ENCODE measurements at regions not wholly inside any gene's neighbourhood (a gene's known extent, or its start where the extent isn't known, plus 50 kb on each side); places are given as distances from the start of the nearest gene placed in this dataset.
"Not testable (repeated sequence)": the region's sequence is repeated elsewhere in the genome, so short reads cannot be mapped to it uniquely, and the experiment has no call there.

DNA sequence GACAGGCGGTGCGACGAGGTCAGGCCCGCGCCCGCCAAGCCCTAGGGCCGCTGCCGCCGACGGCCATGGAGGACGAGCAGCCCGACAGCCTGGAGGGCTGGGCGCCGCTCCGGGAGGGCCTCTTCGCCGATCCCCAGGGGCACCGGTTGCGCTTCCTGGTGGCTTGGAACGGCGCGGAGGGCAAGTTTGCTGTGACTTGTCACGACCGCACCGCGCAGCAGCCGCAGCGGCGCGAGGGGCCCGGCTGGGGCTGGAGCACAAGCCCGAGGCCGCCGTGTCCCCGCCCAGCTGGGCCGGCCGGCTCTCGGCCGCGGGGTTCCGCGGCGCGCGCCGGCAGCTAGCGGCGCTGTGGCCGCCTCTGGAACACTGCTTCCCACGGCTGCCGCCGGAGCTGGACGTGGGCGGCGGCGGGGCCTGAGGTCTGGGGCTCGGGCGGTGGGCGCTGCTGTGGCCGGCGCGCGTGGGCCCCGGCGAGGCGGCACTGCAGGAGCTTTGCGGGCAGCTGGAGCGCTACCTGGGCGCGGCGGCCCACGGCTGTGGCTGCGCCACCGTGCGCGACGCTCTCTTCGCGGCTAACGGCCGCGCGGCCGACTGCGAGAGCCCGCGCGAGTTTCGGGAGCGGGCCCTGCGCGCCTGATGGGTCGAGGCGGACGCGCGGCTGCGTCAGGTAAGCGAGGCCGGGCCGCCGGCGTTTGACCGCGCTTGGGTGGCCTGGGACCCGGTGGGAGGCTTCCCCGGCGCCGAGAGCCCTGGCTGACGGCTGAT, 122.0 kb upstream of the NIPA1 start:
- H4K20me1 ChIP-seq (ENCODE audit: low read length); POLR2A ChIA-PET (ENCODE audit: unreplicated experiment); H3K9me3 ChIP-seq (ENCODE audit: low read length); H3K27me3 ChIP-seq (ENCODE audit: low read length); BruUV-seq (replicated peaks); H3K4me1 ChIP-seq (ENCODE audit: insufficient read depth, low read length); CTCF ChIA-PET; intact Hi-C loops (cut with micrococcal nuclease); H3K79me2 ChIP-seq (ENCODE audit: low read length); H3K36me3 ChIP-seq (ENCODE audit: low read depth, low read length); H3K9me2 ChIP-seq (replicated peaks; ENCODE audit: low read length); H3F3A ChIP-seq (ENCODE audit: low read length, unreplicated experiment): not testable (repeated sequence)
- DNase-seq (peak; percentile 53), ATAC-seq (peak; percentile 87)
- Histone ChIP-seq H2AFZ (ENCODE audit: low read length) (peak overlapping the region; percentile 81), H3K9ac (ENCODE audit: low read length) (peak overlapping the region; percentile 69), H3K4me3 (ENCODE audit: low read length) (peak overlapping the region; percentile 69), H3K27ac (ENCODE audit: low read length) (peak overlapping the region; percentile 56), H3K4me2 (ENCODE audit: low read length) (peak overlapping the region; percentile 89)

DNA sequence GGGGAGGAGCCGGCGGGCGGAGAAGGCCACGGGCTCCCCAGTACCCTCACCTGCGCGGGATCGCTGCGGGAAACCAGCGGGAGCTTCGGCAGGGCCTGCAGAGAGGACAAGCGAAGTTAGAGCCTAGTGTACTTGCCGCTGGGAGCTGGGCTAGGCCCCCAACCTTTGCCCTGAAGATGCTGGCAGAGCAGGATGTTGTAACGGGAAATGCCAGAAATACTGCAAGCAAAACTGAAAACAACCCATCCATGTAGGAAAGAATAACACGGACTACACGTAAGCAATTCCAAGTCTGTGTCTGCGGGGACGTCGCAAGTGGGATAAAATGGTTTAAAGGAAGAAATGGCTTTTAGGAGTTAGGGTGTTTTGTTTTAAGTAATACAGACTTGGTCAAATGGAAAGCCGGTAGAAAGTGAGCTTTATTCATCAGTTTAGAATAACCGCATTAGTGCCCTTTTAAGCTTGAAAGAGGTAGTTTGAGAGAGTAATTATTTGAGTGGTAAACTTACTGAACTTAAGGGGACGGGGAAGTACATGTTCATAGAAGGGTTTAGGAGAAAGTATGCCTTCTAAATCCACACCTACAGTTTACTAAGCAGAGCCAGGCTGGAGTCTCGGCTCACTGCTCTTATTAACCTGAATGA, 121.3 kb upstream of the NIPA1 start:
- intact Hi-C loops (cut with micrococcal nuclease); H3K79me2 ChIP-seq (ENCODE audit: low read length); H3K27me3 ChIP-seq (ENCODE audit: low read length); H3K4me1 ChIP-seq (ENCODE audit: insufficient read depth, low read length); H3F3A ChIP-seq (ENCODE audit: low read length, unreplicated experiment); H4K20me1 ChIP-seq (ENCODE audit: low read length); POLR2A ChIA-PET (ENCODE audit: unreplicated experiment); H3K9me2 ChIP-seq (replicated peaks; ENCODE audit: low read length); H3K36me3 ChIP-seq (ENCODE audit: low read depth, low read length); H3K9me3 ChIP-seq (ENCODE audit: low read length): not testable (repeated sequence)
- Histone ChIP-seq H2AFZ (ENCODE audit: low read length) (peak overlapping the region; percentile 81), H3K9ac (ENCODE audit: low read length) (peak overlapping the region; percentile 69), H3K4me3 (ENCODE audit: low read length) (peak overlapping the region; percentile 69), H3K4me2 (ENCODE audit: low read length) (peak overlapping the region; percentile 89), H3K27ac (ENCODE audit: low read length) (peak overlapping the region; percentile 56)
- TSS peak; percentile 78 for BruUV-seq (replicated peaks)
- ATAC-seq: peak; percentile 27
- CTCF ChIA-PET: interaction anchor here (0.7 kb wide), 1 partner anchor 253 kb away, joined by 3 read pairs; no protein-coding TSS in a partner anchor
- DNase-seq: peak; percentile 50

DNA sequence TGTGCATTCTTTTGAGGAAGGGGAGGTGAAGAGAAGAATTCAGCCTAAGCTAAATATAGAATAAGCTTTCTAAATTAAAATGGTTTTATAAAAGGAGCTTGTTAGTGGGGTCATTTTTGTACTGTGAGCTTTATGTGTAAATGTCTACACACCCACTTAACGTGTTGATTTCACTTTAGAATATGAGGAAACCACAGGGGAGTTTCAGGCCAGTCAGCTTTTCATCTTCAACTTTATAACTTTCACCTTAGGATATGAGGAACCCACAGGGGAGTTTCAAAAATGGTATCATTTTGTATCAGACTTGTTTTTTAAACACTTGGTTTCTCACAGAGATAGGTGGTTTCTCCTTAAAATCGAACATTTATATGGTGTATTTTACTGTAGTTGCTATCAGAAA, 120.7 kb upstream of the NIPA1 start:
- POLR2A ChIA-PET (ENCODE audit: unreplicated experiment); H3K4me1 ChIP-seq (ENCODE audit: insufficient read depth, low read length); H3K79me2 ChIP-seq (ENCODE audit: low read length); ATAC-seq; intact Hi-C loops (cut with micrococcal nuclease); H3K27me3 ChIP-seq (ENCODE audit: low read length); H3F3A ChIP-seq (ENCODE audit: low read length, unreplicated experiment); H3K9me2 ChIP-seq (replicated peaks; ENCODE audit: low read length); H3K36me3 ChIP-seq (ENCODE audit: low read depth, low read length); H4K20me1 ChIP-seq (ENCODE audit: low read length); DNase-seq; H3K9me3 ChIP-seq (ENCODE audit: low read length); BruUV-seq (replicated peaks): not testable (repeated sequence)
- CTCF ChIA-PET: interaction anchor here (0.7 kb wide), 1 partner anchor 252 kb away, joined by 3 read pairs; no protein-coding TSS in a partner anchor
- Histone ChIP-seq H2AFZ (ENCODE audit: low read length) (peak overlapping the region; percentile 81), H3K9ac (ENCODE audit: low read length) (peak overlapping the region; percentile 69), H3K4me3 (ENCODE audit: low read length) (peak overlapping the region; percentile 69), H3K27ac (ENCODE audit: low read length) (peak overlapping the region; percentile 56; the same call in 1 of the 2 replicates), H3K4me2 (ENCODE audit: low read length) (peak overlapping the region; percentile 89)

DNA sequence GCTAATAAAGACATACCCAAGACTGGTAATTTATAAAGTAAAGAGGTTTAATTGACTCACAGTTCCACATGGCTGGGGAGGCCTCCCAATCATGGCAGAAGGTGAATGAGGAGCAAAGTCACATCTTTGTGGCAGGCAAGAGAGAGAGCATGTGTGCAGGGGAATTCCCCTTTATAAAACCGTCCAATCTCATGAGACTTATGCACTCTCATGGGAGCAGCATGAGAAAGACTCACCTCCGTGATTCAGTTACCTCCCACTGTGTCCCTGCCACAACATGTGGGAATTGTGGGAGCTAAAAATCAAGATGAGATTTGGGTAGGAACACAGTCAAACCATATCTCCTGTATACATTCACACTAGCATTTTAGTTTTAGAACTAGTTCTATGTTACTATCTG, 101.7 kb upstream of the NIPA1 start:
- H3K27me3 ChIP-seq (ENCODE audit: low read length); ATAC-seq; H3K79me2 ChIP-seq (ENCODE audit: low read length); H3F3A ChIP-seq (ENCODE audit: low read length, unreplicated experiment); H3K36me3 ChIP-seq (ENCODE audit: low read depth, low read length); H3K9me2 ChIP-seq (replicated peaks; ENCODE audit: low read length); CTCF ChIA-PET; H3K4me2 ChIP-seq (ENCODE audit: low read length); DNase-seq; H3K4me3 ChIP-seq (ENCODE audit: low read length); POLR2A ChIA-PET (ENCODE audit: unreplicated experiment); H3K4me1 ChIP-seq (ENCODE audit: insufficient read depth, low read length); H3K9ac ChIP-seq (ENCODE audit: low read length); BruUV-seq (replicated peaks); H3K27ac ChIP-seq (ENCODE audit: low read length); H2AFZ ChIP-seq (ENCODE audit: low read length); intact Hi-C loops (cut with micrococcal nuclease); H3K9me3 ChIP-seq (ENCODE audit: low read length); H4K20me1 ChIP-seq (ENCODE audit: low read length): not testable (repeated sequence)

DNA sequence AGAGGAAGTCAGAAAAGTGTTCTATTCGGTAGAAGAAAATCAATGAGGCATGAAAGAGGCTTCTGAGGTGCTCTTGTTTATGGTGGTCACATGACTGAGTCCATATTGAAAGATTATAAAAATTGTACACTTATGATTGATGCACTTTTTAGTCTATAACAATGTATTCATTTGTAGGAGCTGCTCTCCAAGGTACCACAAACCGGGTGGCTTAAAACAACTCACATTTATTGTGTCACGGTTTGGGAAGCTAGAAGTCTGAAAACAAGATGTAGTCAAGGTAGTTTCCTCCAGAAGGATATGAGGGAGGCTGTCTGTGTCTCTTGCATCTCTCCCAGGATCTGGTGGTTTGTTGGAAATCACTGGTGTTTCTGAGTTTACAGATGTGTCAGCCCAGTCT, 86.6 kb upstream of the NIPA1 start:
- H3K9ac ChIP-seq (ENCODE audit: low read length); H3F3A ChIP-seq (ENCODE audit: low read length, unreplicated experiment); H3K27me3 ChIP-seq (ENCODE audit: low read length); H3K9me3 ChIP-seq (ENCODE audit: low read length); ATAC-seq; H2AFZ ChIP-seq (ENCODE audit: low read length); H3K9me2 ChIP-seq (replicated peaks; ENCODE audit: low read length); H3K4me2 ChIP-seq (ENCODE audit: low read length); H3K79me2 ChIP-seq (ENCODE audit: low read length); POLR2A ChIA-PET (ENCODE audit: unreplicated experiment); H3K36me3 ChIP-seq (ENCODE audit: low read depth, low read length); H3K4me1 ChIP-seq (ENCODE audit: insufficient read depth, low read length); intact Hi-C loops (cut with micrococcal nuclease); H3K4me3 ChIP-seq (ENCODE audit: low read length); H4K20me1 ChIP-seq (ENCODE audit: low read length); H3K27ac ChIP-seq (ENCODE audit: low read length); DNase-seq; BruUV-seq (replicated peaks); CTCF ChIA-PET: not testable (repeated sequence)

DNA sequence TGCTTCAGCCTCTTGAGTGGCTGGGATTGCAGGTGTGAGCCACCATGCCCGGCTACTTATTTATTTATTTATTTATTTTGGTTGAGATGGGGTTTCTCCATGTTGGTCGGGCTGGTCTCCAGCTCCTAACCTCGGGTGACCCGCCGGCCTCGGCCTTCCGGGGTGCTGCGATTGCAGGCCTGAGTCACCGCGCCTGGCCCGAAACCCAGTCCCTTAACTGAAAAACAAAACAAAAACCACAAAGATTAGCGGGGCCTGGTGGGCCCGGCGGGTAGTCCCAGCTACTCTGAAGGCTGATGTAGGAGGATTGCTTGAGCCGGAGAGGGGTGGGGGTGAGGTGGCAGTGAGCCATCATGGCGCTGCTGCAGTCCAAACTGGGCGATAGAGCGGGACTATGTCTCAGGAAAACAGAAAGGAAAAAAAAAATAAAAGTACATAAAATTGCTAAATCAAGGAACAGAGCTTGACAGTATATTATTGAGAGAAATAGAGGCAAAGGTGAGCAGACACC, 75.6 kb upstream of the NIPA1 start:
- H3K27me3 ChIP-seq (ENCODE audit: low read length); H3K79me2 ChIP-seq (ENCODE audit: low read length); H3K36me3 ChIP-seq (ENCODE audit: low read depth, low read length); POLR2A ChIA-PET (ENCODE audit: unreplicated experiment); H3K4me2 ChIP-seq (ENCODE audit: low read length); ATAC-seq; CTCF ChIA-PET; DNase-seq; intact Hi-C loops (cut with micrococcal nuclease); H3F3A ChIP-seq (ENCODE audit: low read length, unreplicated experiment); H3K9me3 ChIP-seq (ENCODE audit: low read length); H3K9ac ChIP-seq (ENCODE audit: low read length); H2AFZ ChIP-seq (ENCODE audit: low read length); H4K20me1 ChIP-seq (ENCODE audit: low read length); H3K4me3 ChIP-seq (ENCODE audit: low read length); H3K9me2 ChIP-seq (replicated peaks; ENCODE audit: low read length); H3K27ac ChIP-seq (ENCODE audit: low read length); BruUV-seq (replicated peaks); H3K4me1 ChIP-seq (ENCODE audit: insufficient read depth, low read length): not testable (repeated sequence)

Measured in PC-3 (cell line).